ENCODE measurements at regions not wholly inside any gene's neighbourhood (a gene's known extent, or its start where the extent isn't known, plus 50 kb on each side); places are given as distances from the start of the nearest gene placed in this dataset.

DNA sequence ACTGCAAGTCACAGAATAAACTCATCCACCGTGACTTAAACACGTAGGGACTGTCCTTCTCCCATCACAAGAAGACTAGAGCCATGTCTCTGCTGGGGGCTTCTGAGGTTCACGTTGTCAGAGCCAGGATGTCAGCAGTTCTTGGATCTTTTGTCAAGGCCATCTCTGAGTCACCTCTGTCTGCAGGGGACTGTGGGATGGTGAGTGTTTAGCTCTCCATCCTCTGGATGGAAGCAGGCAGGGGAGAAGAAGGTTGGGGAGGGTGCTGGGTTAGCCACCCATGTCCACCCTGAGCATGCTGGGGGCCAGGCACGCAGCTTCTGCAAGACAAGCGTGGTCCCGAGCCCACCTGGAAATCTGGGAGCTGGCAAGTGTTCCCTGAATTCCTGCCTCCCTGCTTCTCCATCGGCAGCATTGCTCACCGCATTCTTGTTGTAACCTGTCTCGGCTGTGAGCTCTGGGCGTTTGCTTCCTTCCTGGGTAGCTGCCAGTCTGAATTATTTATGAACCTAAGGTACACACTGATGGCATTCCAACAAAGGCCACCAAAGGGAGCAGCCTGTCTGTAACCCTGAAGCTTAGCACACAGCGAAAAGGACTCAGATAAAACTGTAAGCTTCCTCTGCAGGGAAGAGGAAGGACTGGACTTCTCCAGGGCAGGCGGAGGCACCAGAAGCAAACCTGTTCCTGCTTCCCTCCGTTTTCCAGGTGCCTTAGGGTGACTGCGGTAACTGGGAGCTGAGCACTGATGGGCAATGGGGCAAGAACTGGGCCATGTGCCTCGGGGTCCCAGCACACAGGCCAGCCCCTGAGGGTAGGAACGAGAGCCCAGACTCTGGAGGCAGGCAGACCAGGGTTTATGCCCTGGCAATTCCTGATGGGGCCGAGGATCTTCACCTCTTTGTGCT is 88.6 kb downstream of the RIPK4 start (continued):
- TF ChIP-seq PAWR (CRISPR knock-in tag; IDR thresholded peaks at IDR 0.05; ENCODE audit: borderline replicate concordance) (no peak), ZNF556 (CRISPR knock-in tag; IDR thresholded peaks at IDR 0.05; ENCODE audit: borderline replicate concordance) (no peak), GABPA (IDR thresholded peaks at IDR 0.05; ENCODE audit: low read depth, low read length) (no peak), GABPA (CRISPR knock-in tag; IDR thresholded peaks at IDR 0.05; ENCODE audit: low read depth) (peak; percentile 18; the same call in 1 of the 2 replicates), ETV5 (CRISPR knock-in tag; IDR thresholded peaks at IDR 0.05; ENCODE audit: borderline replicate concordance) (no peak), HNF4G (IDR thresholded peaks at IDR 0.05; ENCODE audit: borderline replicate concordance, low read depth, low read length) (no peak), HNF4G (CRISPR knock-in tag; IDR thresholded peaks at IDR 0.05; ENCODE audit: borderline replicate concordance, low read depth) (0 out of 2 replicates have a peak, but pooled peaks have one; percentile 8), ZNF782 (CRISPR knock-in tag; IDR thresholded peaks at IDR 0.05; ENCODE audit: borderline replicate concordance) (no peak), MEIS2 (CRISPR knock-in tag; IDR thresholded peaks at IDR 0.05) (peak; percentile 75), TBP (CRISPR knock-in tag; IDR thresholded peaks at IDR 0.05) (0 out of 2 replicates have a peak, but pooled peaks have one; percentile 13), ZBTB20 (CRISPR knock-in tag; IDR thresholded peaks at IDR 0.05; ENCODE audit: borderline replicate concordance, low read depth) (peak; percentile 28; the same call in 1 of the 2 replicates), KAT7 (CRISPR knock-in tag; IDR thresholded peaks at IDR 0.05; ENCODE audit: borderline replicate concordance) (no peak), ZNF337 (CRISPR knock-in tag; IDR thresholded peaks at IDR 0.05; ENCODE audit: borderline replicate concordance, low read depth) (no peak), CCAR2 (optimal IDR thresholded peaks at IDR 0.05; ENCODE audit: low read depth, low read length) (no peak), FOSL2 (CRISPR knock-in tag; IDR thresholded peaks at IDR 0.05) (peak; percentile 76), ZNF629 (CRISPR knock-in tag; conservative IDR thresholded peaks at IDR 0.05) (no peak)
- TF ChIP-seq, protein P1, sequence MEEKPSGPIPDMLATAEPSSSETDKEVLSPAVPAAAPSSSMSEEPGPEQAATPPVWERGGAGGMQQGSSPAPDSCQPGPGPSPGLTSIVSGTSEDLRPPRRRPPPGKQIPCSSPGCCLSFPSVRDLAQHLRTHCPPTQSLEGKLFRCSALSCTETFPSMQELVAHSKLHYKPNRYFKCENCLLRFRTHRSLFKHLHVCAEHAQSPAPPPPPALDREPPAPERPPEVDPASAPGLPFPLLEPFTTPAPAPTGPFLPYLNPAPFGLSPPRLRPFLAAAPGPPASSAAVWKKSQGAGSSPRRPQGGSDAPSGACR (CRISPR knock-in tag; IDR thresholded peaks at IDR 0.05), result 0 out of 2 replicates have a peak, but pooled peaks have one; percentile 27
- TF ChIP-seq, protein P2, sequence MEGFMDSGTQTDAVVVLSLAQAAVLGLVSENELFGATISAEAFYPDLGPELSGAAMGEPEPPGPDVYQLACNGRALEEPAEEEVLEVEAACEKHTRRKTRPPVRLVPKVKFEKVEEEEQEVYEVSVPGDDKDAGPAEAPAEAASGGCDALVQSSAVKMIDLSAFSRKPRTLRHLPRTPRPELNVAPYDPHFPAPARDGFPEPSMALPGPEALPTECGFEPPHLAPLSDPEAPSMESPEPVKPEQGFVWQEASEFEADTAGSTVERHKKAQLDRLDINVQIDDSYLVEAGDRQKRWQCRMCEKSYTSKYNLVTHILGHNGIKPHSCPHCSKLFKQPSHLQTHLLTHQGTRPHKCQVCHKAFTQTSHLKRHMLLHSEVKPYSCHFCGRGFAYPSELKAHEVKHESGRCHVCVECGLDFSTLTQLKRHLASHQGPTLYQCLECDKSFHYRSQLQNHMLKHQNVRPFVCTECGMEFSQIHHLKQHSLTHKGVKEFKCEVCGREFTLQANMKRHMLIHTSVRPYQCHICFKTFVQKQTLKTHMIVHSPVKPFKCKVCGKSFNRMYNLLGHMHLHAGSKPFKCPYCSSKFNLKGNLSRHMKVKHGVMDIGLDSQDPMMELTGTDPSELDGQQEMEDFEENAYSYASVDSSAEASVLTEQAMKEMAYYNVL (CRISPR knock-in tag; IDR thresholded peaks at IDR 0.05; ENCODE audit: borderline replicate concordance), result peak; percentile 45; the same call in 1 of the 2 replicates
- TF ChIP-seq, protein P3, sequence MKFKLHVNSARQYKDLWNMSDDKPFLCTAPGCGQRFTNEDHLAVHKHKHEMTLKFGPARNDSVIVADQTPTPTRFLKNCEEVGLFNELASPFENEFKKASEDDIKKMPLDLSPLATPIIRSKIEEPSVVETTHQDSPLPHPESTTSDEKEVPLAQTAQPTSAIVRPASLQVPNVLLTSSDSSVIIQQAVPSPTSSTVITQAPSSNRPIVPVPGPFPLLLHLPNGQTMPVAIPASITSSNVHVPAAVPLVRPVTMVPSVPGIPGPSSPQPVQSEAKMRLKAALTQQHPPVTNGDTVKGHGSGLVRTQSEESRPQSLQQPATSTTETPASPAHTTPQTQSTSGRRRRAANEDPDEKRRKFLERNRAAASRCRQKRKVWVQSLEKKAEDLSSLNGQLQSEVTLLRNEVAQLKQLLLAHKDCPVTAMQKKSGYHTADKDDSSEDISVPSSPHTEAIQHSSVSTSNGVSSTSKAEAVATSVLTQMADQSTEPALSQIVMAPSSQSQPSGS (CRISPR knock-in tag; IDR thresholded peaks at IDR 0.05), result no peak
- TF ChIP-seq, protein P4, sequence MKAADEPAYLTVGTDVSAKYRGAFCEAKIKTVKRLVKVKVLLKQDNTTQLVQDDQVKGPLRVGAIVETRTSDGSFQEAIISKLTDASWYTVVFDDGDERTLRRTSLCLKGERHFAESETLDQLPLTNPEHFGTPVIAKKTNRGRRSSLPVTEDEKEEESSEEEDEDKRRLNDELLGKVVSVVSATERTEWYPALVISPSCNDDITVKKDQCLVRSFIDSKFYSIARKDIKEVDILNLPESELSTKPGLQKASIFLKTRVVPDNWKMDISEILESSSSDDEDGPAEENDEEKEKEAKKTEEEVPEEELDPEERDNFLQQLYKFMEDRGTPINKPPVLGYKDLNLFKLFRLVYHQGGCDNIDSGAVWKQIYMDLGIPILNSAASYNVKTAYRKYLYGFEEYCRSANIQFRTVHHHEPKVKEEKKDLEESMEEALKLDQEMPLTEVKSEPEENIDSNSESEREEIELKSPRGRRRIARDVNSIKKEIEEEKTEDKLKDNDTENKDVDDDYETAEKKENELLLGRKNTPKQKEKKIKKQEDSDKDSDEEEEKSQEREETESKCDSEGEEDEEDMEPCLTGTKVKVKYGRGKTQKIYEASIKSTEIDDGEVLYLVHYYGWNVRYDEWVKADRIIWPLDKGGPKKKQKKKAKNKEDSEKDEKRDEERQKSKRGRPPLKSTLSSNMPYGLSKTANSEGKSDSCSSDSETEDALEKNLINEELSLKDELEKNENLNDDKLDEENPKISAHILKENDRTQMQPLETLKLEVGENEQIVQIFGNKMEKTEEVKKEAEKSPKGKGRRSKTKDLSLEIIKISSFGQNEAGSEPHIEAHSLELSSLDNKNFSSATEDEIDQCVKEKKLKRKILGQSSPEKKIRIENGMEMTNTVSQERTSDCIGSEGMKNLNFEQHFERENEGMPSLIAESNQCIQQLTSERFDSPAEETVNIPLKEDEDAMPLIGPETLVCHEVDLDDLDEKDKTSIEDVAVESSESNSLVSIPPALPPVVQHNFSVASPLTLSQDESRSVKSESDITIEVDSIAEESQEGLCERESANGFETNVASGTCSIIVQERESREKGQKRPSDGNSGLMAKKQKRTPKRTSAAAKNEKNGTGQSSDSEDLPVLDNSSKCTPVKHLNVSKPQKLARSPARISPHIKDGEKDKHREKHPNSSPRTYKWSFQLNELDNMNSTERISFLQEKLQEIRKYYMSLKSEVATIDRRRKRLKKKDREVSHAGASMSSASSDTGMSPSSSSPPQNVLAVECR (CRISPR knock-in tag; IDR thresholded peaks at IDR 0.05; ENCODE audit: borderline replicate concordance), result peak; percentile 18; the same call in 1 of the 2 replicates

Measured in HepG2 (cell line).